H1 (cell line): ENCODE measurements at regions not wholly inside any gene's neighbourhood (a gene's known extent, or its start where the extent isn't known, plus 50 kb on each side); places are given as distances from the start of the nearest gene placed in this dataset.

Experiments used
- CHD7 ChIP-seq: fragments of 300-600 bp; sonication (generic); IDR thresholded peaks from 2 replicates; pipeline ENCODE4 v1.7.1; 2012; ENCODE audit warnings: low read length, moderate library complexity, mild to moderate bottlenecking, inconsistent platforms; ENCODE audit not compliant: insufficient replicate concordance
- CTCF ChIP-seq, 3 experiments: IDR thresholded peaks; 1 replicate in 2 of 3; 2 replicates in 1 of 3; pipeline versions ENCODE4 v1.5.1 to v1.6.1; 2011; ENCODE audit warnings: low read length in 3 of 3, mild to moderate bottlenecking in 3 of 3, inconsistent platforms in 2 of 3, low read depth in 1 of 3, moderate library complexity in 1 of 3; ENCODE audit not compliant: insufficient read depth in 1 of 3; ENCODE audit errors: control extremely low read depth in 1 of 3
- RAD21 ChIP-seq, 2 experiments: IDR thresholded peaks in 1 of 2; conservative IDR thresholded peaks in 1 of 2; 2 replicates each; pipeline ENCODE4 v1.6.1; 2011; ENCODE audit warnings: low read depth in 2 of 2, low read length in 2 of 2, improper control_type of control experiment in 1 of 2, inconsistent platforms in 1 of 2, mild to moderate bottlenecking in 1 of 2, moderate library complexity in 1 of 2
- SIRT6 ChIP-seq: IDR thresholded peaks from one replicate; pipeline ENCODE4 v1.7.1; 2012; ENCODE audit warnings: low read length, inconsistent platforms
- SIX5 ChIP-seq: IDR thresholded peaks from 2 replicates; pipeline ENCODE4 v1.6.1; 2011; ENCODE audit warnings: mild to moderate bottlenecking, low read depth, low read length
- USF2 ChIP-seq: IDR thresholded peaks from 2 replicates; pipeline ENCODE4 v1.6.1; 2011; ENCODE audit warnings: low read length, improper control_type of control experiment

GRCh38 chr12:89899651-89900050, 191.0 kb upstream of the ATP2B1 start (continued):
- TF ChIP-seq USF2: no peak
- no peak for TF ChIP-seq SIRT6
- no peak for TF ChIP-seq CTCF (IDR thresholded peaks at IDR 0.05; ENCODE audit: control extremely low read depth in 1 of 3, insufficient read depth in 1 of 3, low read depth in 1 of 3, low read length in 3 of 3)
- no peak for TF ChIP-seq CHD7
- TF ChIP-seq SIX5: no peak
- TF ChIP-seq RAD21 (IDR thresholded peaks at IDR 0.05 in 1 of 2, conservative IDR thresholded peaks at IDR 0.05 in 1 of 2; ENCODE audit: low read depth in 2 of 2, low read length in 2 of 2): no peak
